Suprapubic skin (tissue), 4 donors: ENCODE measurements at regions not wholly inside any gene's neighbourhood (a gene's known extent, or its start where the extent isn't known, plus 50 kb on each side); places are given as distances from the start of the nearest gene placed in this dataset.

Experiments
- DNase-seq, 2 donors: peaks; one replicate each; pipeline ENCODE4 v3.0.0-alpha.2; 2019; ENCODE audit warnings: low spot score in 2 of 2
- H3K27ac ChIP-seq: fragments of 200-600 bp; sonication (generic); one replicate; pipeline ENCODE4 v1.5.1; 2019
- H3K27me3 ChIP-seq: fragments of 200-600 bp; sonication (generic); one replicate; pipeline ENCODE4 v1.5.1; 2019
- H3K36me3 ChIP-seq: fragments of 200-600 bp; sonication (generic); one replicate; pipeline ENCODE4 v1.5.1; 2019
- H3K4me1 ChIP-seq: fragments of 200-600 bp; sonication (generic); one replicate; pipeline ENCODE4 v1.5.1; 2019
- H3K4me3 ChIP-seq: fragments of 200-600 bp; sonication (generic); one replicate; pipeline ENCODE4 v1.5.1; 2019; ENCODE audit warnings: mild to moderate bottlenecking
- H3K9me3 ChIP-seq: fragments of 200-600 bp; sonication (generic); one replicate; pipeline ENCODE4 v1.5.1; 2019
- CTCF ChIP-seq, 2 donors: fragments of 200-600 bp in 1 of 2; fragments of 450-650 bp in 1 of 2; sonication (generic) in 1 of 2; IDR thresholded peaks; one replicate each; pipeline ENCODE4 v1.5.1; 2016 to 2019; ENCODE audit warnings: antibody characterized with exemption in 2 of 2, mild to moderate bottlenecking in 1 of 2, moderate library complexity in 1 of 2
- EP300 ChIP-seq: sonication (generic); formaldehyde crosslinking; IDR thresholded peaks from one replicate; pipeline ENCODE4 v1.6.1; 2017; ENCODE audit warnings: antibody characterized with exemption
- POLR2A ChIP-seq, 2 donors: fragments of 450-650 bp; IDR thresholded peaks; one replicate each; pipeline ENCODE4 v1.6.1; 2017; ENCODE audit warnings: antibody characterized with exemption in 2 of 2, mild to moderate bottlenecking in 2 of 2, moderate library complexity in 2 of 2
- POLR2AphosphoS5 ChIP-seq, 3 donors: sonication (generic); formaldehyde crosslinking; IDR thresholded peaks; one replicate each; pipeline ENCODE4 v1.6.1; 2017; ENCODE audit warnings: antibody characterized with exemption in 3 of 3
- WGBS: methylation state at CpG from one replicate; pipeline ENCODE4 v1.1.5; 2018; 5-methylcytosine and 5-hydroxymethylcytosine counted together

- no peak overlapping the region for H3K4me3 ChIP-seq
- no peaks in the 10 kb centered on the region for H3K36me3 ChIP-seq
- H3K27me3 ChIP-seq: no peaks in the 10 kb centered on the region
- no peak overlapping the region for H3K27ac ChIP-seq
- WGBS: 94% methylated on average over 9 of the region's 9 CpGs
- H3K9me3 ChIP-seq: no peaks in the 10 kb centered on the region
- no peaks in the 10 kb centered on the region for H3K4me1 ChIP-seq
- TF ChIP-seq POLR2AphosphoS5 (IDR thresholded peaks at IDR 0.05) (no peak), EP300 (no peak), CTCF (IDR thresholded peaks at IDR 0.05) (no peak), POLR2A (IDR thresholded peaks at IDR 0.05) (no peak)
- DNase-seq: no peak
Observed at GRCh38 chr12:38384816-38385378, 68.3 kb downstream of the ALG10B start.

DNA sequence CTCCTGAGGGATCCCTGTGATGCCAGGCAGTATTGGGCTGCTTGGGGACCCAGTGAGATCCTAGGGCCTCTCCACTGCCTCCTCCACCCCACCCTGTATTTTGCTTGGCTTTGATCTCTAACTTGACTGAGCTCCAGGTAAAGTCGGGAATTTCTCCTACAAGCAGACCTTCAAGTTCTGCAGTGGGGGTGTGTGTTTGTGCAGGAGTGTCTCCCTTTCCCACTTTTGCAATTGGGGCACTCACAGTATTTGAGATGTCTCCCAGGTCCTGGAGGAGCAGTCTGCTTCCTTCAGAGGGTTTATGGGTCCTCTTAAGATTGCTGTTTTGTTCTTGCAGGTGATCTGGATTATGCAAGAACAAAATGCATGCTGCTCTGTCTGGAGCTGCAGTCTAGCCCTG lies 68.9 kb downstream of the ALG10B start:
- no peak overlapping the region for H3K27ac ChIP-seq

GRCh38 chr12:38386205-38386985 lies 69.8 kb downstream of the ALG10B start:
- no peak overlapping the region for H3K27ac ChIP-seq
- no peaks in the 10 kb centered on the region for H3K27me3 ChIP-seq
- no peaks in the 10 kb centered on the region for H3K4me1 ChIP-seq
- no peaks in the 10 kb centered on the region for H3K9me3 ChIP-seq
- no peaks in the 10 kb centered on the region for H3K36me3 ChIP-seq
- no peak overlapping the region for H3K4me3 ChIP-seq
- no peak for DNase-seq
- no peak for TF ChIP-seq POLR2AphosphoS5 (IDR thresholded peaks at IDR 0.05)
- no peak for TF ChIP-seq EP300
- TF ChIP-seq CTCF (IDR thresholded peaks at IDR 0.05): no peak
- TF ChIP-seq POLR2A (IDR thresholded peaks at IDR 0.05): no peak
- 69% methylated on average over 4 of the region's 4 CpGs for WGBS

More for the DNA sequence above, 68.9 kb downstream of the ALG10B start:
- Histone ChIP-seq H3K4me3 (no peak overlapping the region), H3K36me3 (no peaks in the 10 kb centered on the region), H3K27me3 (no peaks in the 10 kb centered on the region), H3K9me3 (no peaks in the 10 kb centered on the region), H3K4me1 (no peaks in the 10 kb centered on the region)
- TF ChIP-seq CTCF (IDR thresholded peaks at IDR 0.05) (no peak), EP300 (no peak), POLR2AphosphoS5 (IDR thresholded peaks at IDR 0.05) (no peak), POLR2A (IDR thresholded peaks at IDR 0.05) (no peak)
- DNase-seq: no peak
- 50% methylated on average over 1 of the region's 1 CpG for WGBS

GRCh38 chr12:38389614-38390013 lies 73.0 kb downstream of the ALG10B start:
- Histone ChIP-seq H3K27me3 (no peaks in the 10 kb centered on the region), H3K4me1 (no peaks in the 10 kb centered on the region), H3K9me3 (no peaks in the 10 kb centered on the region), H3K36me3 (no peaks in the 10 kb centered on the region), H3K4me3 (no peak overlapping the region), H3K27ac (no peak overlapping the region)
- no peak for DNase-seq
- TF ChIP-seq POLR2A (IDR thresholded peaks at IDR 0.05) (no peak), CTCF (IDR thresholded peaks at IDR 0.05) (no peak), POLR2AphosphoS5 (IDR thresholded peaks at IDR 0.05) (no peak), EP300 (no peak)

DNA sequence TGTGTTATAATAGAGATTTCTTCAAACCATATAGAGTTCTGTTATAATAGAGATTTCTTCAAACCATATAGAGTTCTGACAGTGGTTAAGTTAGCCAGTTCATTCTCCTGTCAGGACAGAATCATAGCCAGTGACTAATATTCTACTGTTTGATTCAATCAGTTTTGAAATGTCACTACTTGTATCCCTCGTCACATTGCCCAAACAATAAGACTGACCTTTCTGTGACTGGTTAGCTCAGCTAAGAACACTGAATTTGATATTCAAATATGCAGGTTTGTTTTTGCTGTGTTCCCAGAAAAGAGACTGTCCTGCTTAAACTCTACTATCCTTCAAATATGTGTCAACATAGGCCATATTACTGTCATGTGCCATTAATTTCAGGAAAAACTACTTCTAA lies 74.4 kb downstream of the ALG10B start:
- WGBS: 52% methylated on average over 1 of the region's 1 CpG
- Histone ChIP-seq H3K27me3 (no peaks in the 10 kb centered on the region), H3K9me3 (no peaks in the 10 kb centered on the region), H3K27ac (no peak overlapping the region), H3K36me3 (no peaks in the 10 kb centered on the region), H3K4me1 (no peaks in the 10 kb centered on the region), H3K4me3 (no peak overlapping the region)
- no peak for TF ChIP-seq POLR2AphosphoS5 (IDR thresholded peaks at IDR 0.05)
- no peak for TF ChIP-seq EP300
- TF ChIP-seq CTCF (IDR thresholded peaks at IDR 0.05): no peak
- TF ChIP-seq POLR2A (IDR thresholded peaks at IDR 0.05): no peak
- no peak for DNase-seq
